ENCODE measurements at regions not wholly inside any gene's neighbourhood (a gene's known extent, or its start where the extent isn't known, plus 50 kb on each side); places are given as distances from the start of the nearest gene placed in this dataset.

GRCh38 chr16:54724346-54724925, 206.2 kb upstream of the IRX5 start:
- H3K9ac ChIP-seq (ENCODE audit: low read length), result no peak overlapping the region
- H3K4me2 ChIP-seq (ENCODE audit: low read length, poor library complexity, severe bottlenecking), result no peak overlapping the region
- H3K27ac ChIP-seq (ENCODE audit: low read length, poor library complexity, severe bottlenecking), result no peak overlapping the region
- peaks cover 2% of the 10 kb centered on the region for H3K4me1 ChIP-seq (ENCODE audit: control insufficient read depth, insufficient read depth, low read depth, low read length)
- H3K18ac ChIP-seq (ENCODE audit: low read depth in 1 of 2, low read length in 2 of 2), result no peak overlapping the region
- H2BK12ac ChIP-seq (ENCODE audit: low read length in 2 of 2), result no peak overlapping the region
- 77% methylated on average over 3 of the region's 3 CpGs for WGBS
- H4K91ac ChIP-seq (ENCODE audit: low read length), result no peak overlapping the region
- H3K9me3 ChIP-seq (ENCODE audit: control insufficient read depth, low read length), result peaks cover 3% of the 10 kb centered on the region
- H3K36me3 ChIP-seq (ENCODE audit: control insufficient read depth in 1 of 2, insufficient read depth in 2 of 2, low read depth in 1 of 2, low read length in 2 of 2), result no peaks in the 10 kb centered on the region
- H3K14ac ChIP-seq (ENCODE audit: low read length in 2 of 2), result no peak overlapping the region
- no peak overlapping the region for H2BK15ac ChIP-seq (ENCODE audit: low read depth, poor library complexity, severe bottlenecking)
- no peak overlapping the region for H2AFZ ChIP-seq (ENCODE audit: low read depth, low read length)
- H3K23ac ChIP-seq (ENCODE audit: low read length in 2 of 2), result no peak overlapping the region
- no peaks in the 10 kb centered on the region for H3K79me1 ChIP-seq (replicated peaks; ENCODE audit: low read length, poor library complexity, severe bottlenecking)
- no peak overlapping the region for H3K4ac ChIP-seq (ENCODE audit: low read depth in 1 of 2, low read length in 2 of 2)
- H2AK5ac ChIP-seq (ENCODE audit: low read length, severe bottlenecking), result no peak overlapping the region
- no peak overlapping the region for H2BK120ac ChIP-seq (ENCODE audit: low read depth, low read length)
- H3K27me3 ChIP-seq (ENCODE audit: control insufficient read depth in 1 of 2, insufficient read depth in 1 of 2, low read length in 2 of 2), result no peaks in the 10 kb centered on the region
- no peak overlapping the region for H3K4me3 ChIP-seq (ENCODE audit: insufficient read depth in 1 of 2, low read depth in 1 of 2, low read length in 2 of 2)
- H2BK5ac ChIP-seq (ENCODE audit: low read depth, low read length, poor library complexity, severe bottlenecking), result no peak overlapping the region
- no peak for DNase-seq
- H4K8ac ChIP-seq (ENCODE audit: low read length), result no peak overlapping the region

GRCh38 chr16:54722210-54722676, 208.4 kb upstream of the IRX5 start:
- H2BK5ac ChIP-seq (ENCODE audit: low read depth, low read length, poor library complexity, severe bottlenecking), result no peak overlapping the region
- H2AK5ac ChIP-seq (ENCODE audit: low read length, severe bottlenecking), result no peak overlapping the region
- H3K4ac ChIP-seq (ENCODE audit: low read depth in 1 of 2, low read length in 2 of 2), result no peak overlapping the region
- no peak overlapping the region for H3K9ac ChIP-seq (ENCODE audit: low read length)
- no peak overlapping the region for H3K23ac ChIP-seq (ENCODE audit: low read length in 2 of 2)
- H3K27ac ChIP-seq (ENCODE audit: low read length, poor library complexity, severe bottlenecking), result no peak overlapping the region
- H2BK15ac ChIP-seq (ENCODE audit: low read depth, poor library complexity, severe bottlenecking), result no peak overlapping the region
- H2BK120ac ChIP-seq (ENCODE audit: low read depth, low read length), result no peak overlapping the region
- H3K4me3 ChIP-seq (ENCODE audit: insufficient read depth in 1 of 2, low read depth in 1 of 2, low read length in 2 of 2), result no peak overlapping the region
- DNase-seq, result no peak
- H4K8ac ChIP-seq (ENCODE audit: low read length), result no peak overlapping the region
- H3K18ac ChIP-seq (ENCODE audit: low read depth in 1 of 2, low read length in 2 of 2), result no peak overlapping the region
- peaks cover 0 to 4% of the 10 kb centered on the region in 2 experiments for H3K27me3 ChIP-seq (ENCODE audit: control insufficient read depth in 1 of 2, insufficient read depth in 1 of 2, low read length in 2 of 2)
- H2AFZ ChIP-seq (ENCODE audit: low read depth, low read length), result no peak overlapping the region
- 59% methylated on average over 2 of the region's 2 CpGs for WGBS
- no peak overlapping the region for H4K91ac ChIP-seq (ENCODE audit: low read length)
- H3K9me3 ChIP-seq (ENCODE audit: control insufficient read depth, low read length), result no peaks in the 10 kb centered on the region
- H3K14ac ChIP-seq (ENCODE audit: low read length in 2 of 2), result no peak overlapping the region
- no peak overlapping the region for H2BK12ac ChIP-seq (ENCODE audit: low read length in 2 of 2)
- no peak overlapping the region for H3K4me2 ChIP-seq (ENCODE audit: low read length, poor library complexity, severe bottlenecking)
- H3K4me1 ChIP-seq (ENCODE audit: control insufficient read depth, insufficient read depth, low read depth, low read length), result peaks cover 2% of the 10 kb centered on the region
- H3K36me3 ChIP-seq (ENCODE audit: control insufficient read depth in 1 of 2, insufficient read depth in 2 of 2, low read depth in 1 of 2, low read length in 2 of 2), result no peaks in the 10 kb centered on the region
- H3K79me1 ChIP-seq (replicated peaks; ENCODE audit: low read length, poor library complexity, severe bottlenecking), result no peaks in the 10 kb centered on the region

GRCh38 chr16:54720259-54720658, 210.4 kb upstream of the IRX5 start:
- no peak overlapping the region for H2AK5ac ChIP-seq (ENCODE audit: low read length, severe bottlenecking)

GRCh38 chr16:54719624-54720023, 211.0 kb upstream of the IRX5 start:
- Histone ChIP-seq H3K27ac (ENCODE audit: low read length, poor library complexity, severe bottlenecking) (no peak overlapping the region), H3K36me3 (ENCODE audit: control insufficient read depth in 1 of 2, insufficient read depth in 2 of 2, low read depth in 1 of 2, low read length in 2 of 2) (no peaks in the 10 kb centered on the region), H3K9ac (ENCODE audit: low read length) (no peak overlapping the region), H2AFZ (ENCODE audit: low read depth, low read length) (no peak overlapping the region), H3K79me1 (replicated peaks; ENCODE audit: low read length, poor library complexity, severe bottlenecking) (no peaks in the 10 kb centered on the region), H3K4me3 (ENCODE audit: insufficient read depth in 1 of 2, low read depth in 1 of 2, low read length in 2 of 2) (no peak overlapping the region), H2BK12ac (ENCODE audit: low read length in 2 of 2) (no peak overlapping the region), H4K8ac (ENCODE audit: low read length) (no peak overlapping the region), H3K14ac (ENCODE audit: low read length in 2 of 2) (no peak overlapping the region), H2BK5ac (ENCODE audit: low read depth, low read length, poor library complexity, severe bottlenecking) (no peak overlapping the region), H3K9me3 (ENCODE audit: control insufficient read depth, low read length) (no peaks in the 10 kb centered on the region), H2BK120ac (ENCODE audit: low read depth, low read length) (no peak overlapping the region), H3K18ac (ENCODE audit: low read depth in 1 of 2, low read length in 2 of 2) (no peak overlapping the region), H3K4ac (ENCODE audit: low read depth in 1 of 2, low read length in 2 of 2) (no peak overlapping the region), H3K27me3 (ENCODE audit: control insufficient read depth in 1 of 2, insufficient read depth in 1 of 2, low read length in 2 of 2) (peaks cover 0 to 5% of the 10 kb centered on the region in 2 experiments), H2BK15ac (ENCODE audit: low read depth, poor library complexity, severe bottlenecking) (no peak overlapping the region), H3K4me1 (ENCODE audit: control insufficient read depth, insufficient read depth, low read depth, low read length) (peaks cover 2% of the 10 kb centered on the region), H3K4me2 (ENCODE audit: low read length, poor library complexity, severe bottlenecking) (no peak overlapping the region), H3K23ac (ENCODE audit: low read length in 2 of 2) (no peak overlapping the region), H2AK5ac (ENCODE audit: low read length, severe bottlenecking) (no peak overlapping the region), H4K91ac (ENCODE audit: low read length) (no peak overlapping the region)
- no peak for DNase-seq
- 81% methylated on average over 8 of the region's 10 CpGs for WGBS

More at GRCh38 chr16:54720259-54720658, 210.4 kb upstream of the IRX5 start:
- H3K4me3 ChIP-seq (ENCODE audit: insufficient read depth in 1 of 2, low read depth in 1 of 2, low read length in 2 of 2), result no peak overlapping the region
- no peak overlapping the region for H3K4ac ChIP-seq (ENCODE audit: low read depth in 1 of 2, low read length in 2 of 2)
- H3K14ac ChIP-seq (ENCODE audit: low read length in 2 of 2), result no peak overlapping the region
- no peak for DNase-seq
- H3K27me3 ChIP-seq (ENCODE audit: control insufficient read depth in 1 of 2, insufficient read depth in 1 of 2, low read length in 2 of 2), result peaks cover 0 to 5% of the 10 kb centered on the region in 2 experiments
- H2BK15ac ChIP-seq (ENCODE audit: low read depth, poor library complexity, severe bottlenecking), result no peak overlapping the region
- H3K4me1 ChIP-seq (ENCODE audit: control insufficient read depth, insufficient read depth, low read depth, low read length), result peaks cover 2% of the 10 kb centered on the region
- no peaks in the 10 kb centered on the region for H3K9me3 ChIP-seq (ENCODE audit: control insufficient read depth, low read length)
- H3K23ac ChIP-seq (ENCODE audit: low read length in 2 of 2), result no peak overlapping the region
- H3K27ac ChIP-seq (ENCODE audit: low read length, poor library complexity, severe bottlenecking), result no peak overlapping the region
- H2BK120ac ChIP-seq (ENCODE audit: low read depth, low read length), result no peak overlapping the region
- no peaks in the 10 kb centered on the region for H3K36me3 ChIP-seq (ENCODE audit: control insufficient read depth in 1 of 2, insufficient read depth in 2 of 2, low read depth in 1 of 2, low read length in 2 of 2)
- H2BK5ac ChIP-seq (ENCODE audit: low read depth, low read length, poor library complexity, severe bottlenecking), result no peak overlapping the region
- no peak overlapping the region for H3K18ac ChIP-seq (ENCODE audit: low read depth in 1 of 2, low read length in 2 of 2)
- no peaks in the 10 kb centered on the region for H3K79me1 ChIP-seq (replicated peaks; ENCODE audit: low read length, poor library complexity, severe bottlenecking)
- H3K4me2 ChIP-seq (ENCODE audit: low read length, poor library complexity, severe bottlenecking), result no peak overlapping the region
- no peak overlapping the region for H2BK12ac ChIP-seq (ENCODE audit: low read length in 2 of 2)
- H4K91ac ChIP-seq (ENCODE audit: low read length), result no peak overlapping the region
- H3K9ac ChIP-seq (ENCODE audit: low read length), result no peak overlapping the region
- no peak overlapping the region for H4K8ac ChIP-seq (ENCODE audit: low read length)
- no peak overlapping the region for H2AFZ ChIP-seq (ENCODE audit: low read depth, low read length)
- 39% methylated on average over 1 of the region's 1 CpG for WGBS
